GM23338 (cell line): ENCODE measurements at regions not wholly inside any gene's neighbourhood (a gene's known extent, or its start where the extent isn't known, plus 50 kb on each side); places are given as distances from the start of the nearest gene placed in this dataset.

Experiments
- ATAC-seq: fragments of 200-7000 bp; cut with Tn5 transposase; 3 replicates; pipeline ENCODE4 v1.9.1; 2020
- DNase-seq: peaks from one replicate; pipeline ENCODE4 v3.0.0-alpha.2; 2015; ENCODE audit warnings: low spot score
- H2AFZ ChIP-seq: fragments of 200-600 bp; sonication (generic); 2 replicates; pipeline ENCODE4 v1.8.0; 2016; ENCODE audit warnings: antibody characterized with exemption, mild to moderate bottlenecking, moderate library complexity
- H3F3A ChIP-seq: fragments of 200-600 bp; sonication (generic); replicated peaks from 2 replicates; pipeline ENCODE4 v1.8.0; 2017; ENCODE audit warnings: antibody characterized with exemption, mixed run types, low read depth
- H3K27ac ChIP-seq: fragments of 200-600 bp; sonication (generic); 2 replicates; pipeline ENCODE4 v1.6.1; 2016; ENCODE audit warnings: low read depth
- H3K27me3 ChIP-seq: fragments of 200-600 bp; sonication (generic); 2 replicates; pipeline ENCODE4 v1.8.0; 2016; ENCODE audit warnings: mild to moderate bottlenecking, mixed run types, moderate library complexity; ENCODE audit not compliant: insufficient read depth
- H3K36me3 ChIP-seq: fragments of 200-600 bp; sonication (generic); 2 replicates; pipeline ENCODE4 v1.8.0; 2016; ENCODE audit warnings: mild to moderate bottlenecking; ENCODE audit not compliant: insufficient read depth
- H3K4me1 ChIP-seq: fragments of 200-600 bp; sonication (generic); 2 replicates; pipeline ENCODE4 v1.8.0; 2016; ENCODE audit warnings: mild to moderate bottlenecking, moderate library complexity; ENCODE audit not compliant: insufficient read depth
- H3K4me2 ChIP-seq: fragments of 200-600 bp; sonication (generic); 2 replicates; pipeline ENCODE4 v1.7.1; 2017; ENCODE audit warnings: mixed run types
- H3K4me3 ChIP-seq: fragments of 200-600 bp; sonication (generic); 2 replicates; pipeline ENCODE4 v1.6.1; 2016; ENCODE audit warnings: mixed run types
- H3K79me2 ChIP-seq: fragments of 200-600 bp; sonication (generic); replicated peaks from 2 replicates; pipeline ENCODE4 v1.8.0; 2017; ENCODE audit warnings: mild to moderate bottlenecking; ENCODE audit not compliant: insufficient read depth
- H3K9me2 ChIP-seq: fragments of 200-600 bp; sonication (generic); 2 replicates; pipeline ENCODE4 v1.8.0; 2017; ENCODE audit not compliant: insufficient read depth
- H4K20me1 ChIP-seq: fragments of 200-600 bp; sonication (generic); replicated peaks from 2 replicates; pipeline ENCODE4 v1.8.0; 2017; ENCODE audit warnings: mild to moderate bottlenecking; ENCODE audit not compliant: insufficient read depth
- H3K27ac Mint-ChIP-seq: 2 replicates; pipeline ENCODE4 v1.8.0; 2020; ENCODE audit warnings: inconsistent platforms, mild to moderate bottlenecking, moderate library complexity, mixed read lengths
- H3K27me3 Mint-ChIP-seq: 3 replicates; pipeline ENCODE4 v1.8.0; 2022; ENCODE audit warnings: low read depth, mild to moderate bottlenecking, moderate library complexity, mixed read lengths, inconsistent platforms; ENCODE audit not compliant: insufficient read depth, poor library complexity
- H3K36me3 Mint-ChIP-seq: 3 replicates; pipeline ENCODE4 v1.8.0; 2021; ENCODE audit warnings: low read depth, mild to moderate bottlenecking, inconsistent platforms, moderate library complexity, mixed read lengths
- H3K4me1 Mint-ChIP-seq: 3 replicates; pipeline ENCODE4 v1.8.0; 2020; ENCODE audit warnings: mild to moderate bottlenecking, inconsistent platforms, mixed read lengths
- H3K4me3 Mint-ChIP-seq: 3 replicates; pipeline ENCODE4 v1.8.0; 2021; ENCODE audit warnings: moderate library complexity, mild to moderate bottlenecking, inconsistent platforms, mixed read lengths
- H3K9me3 Mint-ChIP-seq: 3 replicates; pipeline ENCODE4 v1.8.0; 2020; ENCODE audit warnings: moderate library complexity, mild to moderate bottlenecking, inconsistent platforms, mixed read lengths
- CREB1 ChIP-seq: fragments of 250-450 bp; sonication (Bioruptor Pico); IDR thresholded peaks from 2 replicates; pipeline ENCODE4 v1.5.0; 2020; ENCODE audit warnings: low read depth, mild to moderate bottlenecking, moderate library complexity
- CTCF ChIP-seq, 2 experiments: fragments of 200-600 bp in 1 of 2; sonication (generic) in 1 of 2; conservative IDR thresholded peaks; 2 replicates each; pipeline versions ENCODE4 v1.5.1 to v1.6.1; 2016 to 2017; ENCODE audit warnings: antibody characterized with exemption in 2 of 2, low read depth in 2 of 2, mild to moderate bottlenecking in 2 of 2, moderate library complexity in 1 of 2
- EZH2 ChIP-seq: fragments of 200-600 bp; sonication (generic); IDR thresholded peaks from one replicate; pipeline ENCODE4 v1.8.0; 2017; ENCODE audit warnings: antibody characterized with exemption, mild to moderate bottlenecking, low read depth; ENCODE audit not compliant: unreplicated experiment
- EZH2phosphoT487 ChIP-seq: fragments of 200-600 bp; sonication (generic); IDR thresholded peaks from one replicate; pipeline ENCODE4 v1.8.1; 2018; ENCODE audit warnings: antibody characterized with exemption; ENCODE audit not compliant: unreplicated experiment
- JUNB ChIP-seq: IDR thresholded peaks from one replicate; pipeline ENCODE4 v1.6.1; 2016; ENCODE audit warnings: antibody characterized with exemption; ENCODE audit not compliant: unreplicated experiment
- NANOG ChIP-seq: IDR thresholded peaks from 2 replicates; pipeline ENCODE4 v1.6.1; 2016; ENCODE audit warnings: antibody characterized with exemption, borderline replicate concordance
- REST ChIP-seq: IDR thresholded peaks from one replicate; pipeline ENCODE4 v1.6.1; 2018; ENCODE audit warnings: antibody characterized with exemption; ENCODE audit not compliant: unreplicated experiment

GRCh38 chr1:71232166-71232763 is 151.4 kb upstream of the ZRANB2 start (continued):
- TF ChIP-seq REST (no peak), JUNB (no peak), CREB1 (CRISPR knock-in tag) (no peak)

GRCh38 chr1:71231751-71232150 is 150.9 kb upstream of the ZRANB2 start:
- no peaks in the 10 kb centered on the region for H3F3A ChIP-seq
- H3K27ac ChIP-seq = no peak overlapping the region
- H3K36me3 Mint-ChIP-seq = no peaks in the 10 kb centered on the region
- DNase-seq (no peak), ATAC-seq (no peak)
- peaks cover 21% of the 10 kb centered on the region; the same call in 1 of the 2 replicates for H3K4me1 ChIP-seq
- H3K4me3 Mint-ChIP-seq = no peak overlapping the region
- peaks cover 4% of the 10 kb centered on the region for H3K27me3 Mint-ChIP-seq
- H2AFZ ChIP-seq = no peak overlapping the region
- no peaks in the 10 kb centered on the region for H4K20me1 ChIP-seq
- H3K27ac Mint-ChIP-seq = peak overlapping the region; percentile 17; the same call in 1 of the 2 replicates
- no peaks in the 10 kb centered on the region for H3K9me3 Mint-ChIP-seq
- no peaks in the 10 kb centered on the region for H3K79me2 ChIP-seq
- TF ChIP-seq EZH2phosphoT487 (no peak), JUNB (no peak), CREB1 (CRISPR knock-in tag) (no peak), CTCF (conservative IDR thresholded peaks at IDR 0.05; ENCODE audit: low read depth in 2 of 2) (no peak), EZH2 (no peak), NANOG (no peak)
- peaks cover 63% of the 10 kb centered on the region for H3K4me1 Mint-ChIP-seq
- H3K9me2 ChIP-seq = no peaks in the 10 kb centered on the region
- H3K27me3 ChIP-seq = no peaks in the 10 kb centered on the region
- H3K36me3 ChIP-seq = no peaks in the 10 kb centered on the region
- no peak overlapping the region for H3K4me2 ChIP-seq
- H3K4me3 ChIP-seq = no peak overlapping the region
